Trophoblast cell (in vitro differentiated cells and primary cell): ENCODE measurements at regions not wholly inside any gene's neighbourhood (a gene's known extent, or its start where the extent isn't known, plus 50 kb on each side); places are given as distances from the start of the nearest gene placed in this dataset.

Experiments
- DNase-seq, 2 donors: peaks; one replicate each; pipeline ENCODE4 v3.0.0-alpha.2; 2016
- H2AFZ ChIP-seq: 2 replicates; pipeline ENCODE4 v1.6.1; 2013; ENCODE audit warnings: low read length, moderate library complexity, mild to moderate bottlenecking; ENCODE audit not compliant: insufficient read depth, poor library complexity
- H2AK5ac ChIP-seq: 2 replicates; pipeline ENCODE4 v1.6.1; 2013; ENCODE audit warnings: mild to moderate bottlenecking, low read length
- H2BK120ac ChIP-seq: 2 replicates; pipeline ENCODE4 v1.6.1; 2013; ENCODE audit warnings: low read length, mild to moderate bottlenecking, moderate library complexity; ENCODE audit not compliant: insufficient read depth, poor library complexity
- H2BK12ac ChIP-seq: 2 replicates; pipeline ENCODE4 v1.6.1; 2013; ENCODE audit warnings: mild to moderate bottlenecking, low read length, moderate library complexity
- H2BK5ac ChIP-seq: 2 replicates; pipeline ENCODE4 v1.6.1; 2013; ENCODE audit warnings: low read length, low read depth, moderate library complexity, mild to moderate bottlenecking; ENCODE audit not compliant: poor library complexity
- H3K14ac ChIP-seq: 2 replicates; pipeline ENCODE4 v1.6.1; 2013; ENCODE audit warnings: mild to moderate bottlenecking, low read length
- H3K18ac ChIP-seq: 2 replicates; pipeline ENCODE4 v1.6.1; 2013; ENCODE audit warnings: mild to moderate bottlenecking, low read length
- H3K23ac ChIP-seq: 2 replicates; pipeline ENCODE4 v1.6.1; 2013; ENCODE audit warnings: low read length
- H3K27ac ChIP-seq: 2 replicates; pipeline ENCODE4 v1.5.1; 2013; ENCODE audit warnings: low read depth, mild to moderate bottlenecking, inconsistent platforms, low read length, moderate library complexity
- H3K27me3 ChIP-seq: 2 replicates; pipeline ENCODE4 v1.6.1; 2013; ENCODE audit warnings: inconsistent platforms, mild to moderate bottlenecking, low read length, moderate library complexity; ENCODE audit not compliant: insufficient read depth
- H3K36me3 ChIP-seq, 2 experiments: 1 replicate in 1 of 2; 2 replicates in 1 of 2; pipeline ENCODE4 v1.6.1; 2013; ENCODE audit warnings: low read length in 2 of 2, mild to moderate bottlenecking in 2 of 2, moderate library complexity in 1 of 2; ENCODE audit not compliant: insufficient read depth in 2 of 2, control insufficient read depth in 1 of 2
- H3K4ac ChIP-seq: 2 replicates; pipeline ENCODE4 v1.6.1; 2013; ENCODE audit warnings: low read depth, mild to moderate bottlenecking, low read length, moderate library complexity
- H3K4me1 ChIP-seq, 2 experiments: 1 replicate in 1 of 2; 2 replicates in 1 of 2; pipeline ENCODE4 v1.6.1; 2013; ENCODE audit warnings: low read length in 2 of 2, mild to moderate bottlenecking in 2 of 2, moderate library complexity in 1 of 2; ENCODE audit not compliant: insufficient read depth in 2 of 2, control insufficient read depth in 1 of 2
- H3K4me2 ChIP-seq: 2 replicates; pipeline ENCODE4 v1.6.1; 2013; ENCODE audit warnings: inconsistent platforms, mild to moderate bottlenecking, low read length, moderate library complexity
- H3K4me3 ChIP-seq: 2 replicates; pipeline ENCODE4 v1.5.1; 2013; ENCODE audit warnings: mild to moderate bottlenecking, low read depth, low read length, inconsistent platforms
- H3K79me1 ChIP-seq: one replicate; pipeline ENCODE4 v1.6.1; 2013; ENCODE audit warnings: low read length
- H3K79me2 ChIP-seq: 2 replicates; pipeline ENCODE4 v1.6.1; 2013; ENCODE audit warnings: low read length, mild to moderate bottlenecking; ENCODE audit not compliant: control insufficient read depth, insufficient read depth, poor library complexity
- H3K9ac ChIP-seq: 2 replicates; pipeline ENCODE4 v1.6.1; 2013; ENCODE audit warnings: mild to moderate bottlenecking, low read length
- H3K9me3 ChIP-seq: 2 replicates; pipeline ENCODE4 v1.6.1; 2013; ENCODE audit warnings: low read depth, mild to moderate bottlenecking, control low read depth, inconsistent platforms, low read length; ENCODE audit not compliant: insufficient read depth
- H4K12ac ChIP-seq: 2 replicates; pipeline ENCODE4 v1.6.1; 2013; ENCODE audit warnings: low read depth, mild to moderate bottlenecking, low read length, moderate library complexity
- H4K8ac ChIP-seq: 2 replicates; pipeline ENCODE4 v1.6.1; 2013; ENCODE audit warnings: low read depth, mild to moderate bottlenecking, low read length, moderate library complexity
- H4K91ac ChIP-seq: one replicate; pipeline ENCODE4 v1.6.1; 2013; ENCODE audit warnings: low read depth, mild to moderate bottlenecking, low read length, moderate library complexity
- WGBS: extraction: QIAGEN DNeasy Blood & Tissue Kit; methylation state at CpG from one replicate; pipeline ENCODE4 v1.1.7; 2013; ENCODE audit warnings: missing lambda C conversion rate; ENCODE audit not compliant: insufficient read length, insufficient coverage; ENCODE audit errors: extremely low coverage; 5-methylcytosine and 5-hydroxymethylcytosine counted together

GRCh38 chr11:134705858-134706257, 293.8 kb upstream of the B3GAT1 start:
- no CpG with 5 or more reads among the region's 3 CpGs for WGBS
- no peak overlapping the region for H3K27ac ChIP-seq

GRCh38 chr11:134702827-134703226, 290.8 kb upstream of the B3GAT1 start:
- Histone ChIP-seq H4K12ac (no peak overlapping the region), H3K18ac (no peak overlapping the region), H2AK5ac (no peak overlapping the region), H3K4me2 (no peak overlapping the region), H3K27me3 (no peaks in the 10 kb centered on the region), H3K9me3 (no peaks in the 10 kb centered on the region), H2BK12ac (no peak overlapping the region), H3K79me1 (no peaks in the 10 kb centered on the region), H3K14ac (no peak overlapping the region), H3K79me2 (no peaks in the 10 kb centered on the region), H4K8ac (no peak overlapping the region), H3K27ac (no peak overlapping the region), H3K4me1 (no peaks in the 10 kb centered on the region), H3K23ac (no peak overlapping the region), H3K9ac (no peak overlapping the region), H2BK120ac (no peak overlapping the region), H4K91ac (no peak overlapping the region), H2AFZ (no peak overlapping the region), H3K4ac (no peak overlapping the region), H3K4me3 (no peak overlapping the region), H2BK5ac (no peak overlapping the region), H3K36me3 (no peaks in the 10 kb centered on the region)
- WGBS = no CpG with 5 or more reads among the region's 5 CpGs
- DNase-seq = no peak

More at GRCh38 chr11:134705858-134706257, 293.8 kb upstream of the B3GAT1 start:
- Histone ChIP-seq H3K79me2 (no peaks in the 10 kb centered on the region), H2AFZ (no peak overlapping the region), H3K79me1 (no peaks in the 10 kb centered on the region), H2AK5ac (no peak overlapping the region), H3K9ac (no peak overlapping the region), H4K91ac (no peak overlapping the region), H3K27me3 (no peaks in the 10 kb centered on the region), H2BK12ac (no peak overlapping the region), H3K4me1 (no peaks in the 10 kb centered on the region), H4K12ac (no peak overlapping the region), H3K14ac (no peak overlapping the region), H3K23ac (no peak overlapping the region), H3K4me3 (no peak overlapping the region), H2BK120ac (no peak overlapping the region), H3K4me2 (no peak overlapping the region), H3K4ac (no peak overlapping the region), H4K8ac (no peak overlapping the region), H3K9me3 (no peaks in the 10 kb centered on the region), H3K18ac (no peak overlapping the region), H2BK5ac (no peak overlapping the region), H3K36me3 (no peaks in the 10 kb centered on the region)
- DNase-seq = no peak

GRCh38 chr11:134701564-134702165, 289.6 kb upstream of the B3GAT1 start:
- Histone ChIP-seq H3K27ac (no peak overlapping the region), H3K18ac (no peak overlapping the region), H3K4me3 (no peak overlapping the region), H4K91ac (no peak overlapping the region), H3K4ac (no peak overlapping the region), H2AK5ac (no peak overlapping the region), H3K9ac (no peak overlapping the region), H3K4me2 (no peak overlapping the region), H4K12ac (no peak overlapping the region), H3K27me3 (no peaks in the 10 kb centered on the region), H3K14ac (no peak overlapping the region), H3K4me1 (no peaks in the 10 kb centered on the region), H2BK5ac (no peak overlapping the region), H3K23ac (no peak overlapping the region), H3K36me3 (no peaks in the 10 kb centered on the region), H2BK12ac (no peak overlapping the region), H2BK120ac (no peak overlapping the region), H3K9me3 (no peaks in the 10 kb centered on the region), H3K79me1 (no peaks in the 10 kb centered on the region), H2AFZ (no peak overlapping the region), H4K8ac (no peak overlapping the region), H3K79me2 (no peaks in the 10 kb centered on the region)
- DNase-seq = peak; percentile 61 to 81
- no CpG with 5 or more reads among the region's 21 CpGs for WGBS

- Histone ChIP-seq H3K18ac (no peak overlapping the region), H2BK5ac (no peak overlapping the region), H4K8ac (no peak overlapping the region), H2BK120ac (no peak overlapping the region), H3K27me3 (no peaks in the 10 kb centered on the region), H3K4me1 (no peaks in the 10 kb centered on the region), H3K4me2 (no peak overlapping the region), H3K9ac (no peak overlapping the region), H2AK5ac (no peak overlapping the region), H3K9me3 (no peaks in the 10 kb centered on the region), H3K4me3 (no peak overlapping the region), H3K23ac (no peak overlapping the region), H4K12ac (no peak overlapping the region), H3K27ac (no peak overlapping the region), H3K79me1 (no peaks in the 10 kb centered on the region), H3K14ac (no peak overlapping the region), H2BK12ac (no peak overlapping the region), H3K36me3 (no peaks in the 10 kb centered on the region), H3K4ac (no peak overlapping the region), H4K91ac (no peak overlapping the region), H2AFZ (no peak overlapping the region), H3K79me2 (no peaks in the 10 kb centered on the region)
- DNase-seq = no peak
- no CpG with 5 or more reads among the region's 7 CpGs for WGBS
Observed at GRCh38 chr11:134700101-134700640, 288.1 kb upstream of the B3GAT1 start.
